Retinal pigment epithelial cell (primary cell): ENCODE measurements at regions not wholly inside any gene's neighbourhood (a gene's known extent, or its start where the extent isn't known, plus 50 kb on each side); places are given as distances from the start of the nearest gene placed in this dataset.

ENCODE experiments used
- DNase-seq: peaks from one replicate; pipeline ENCODE4 v3.0.0-alpha.2; 2010; ENCODE audit warnings: low read depth
- H3K4me3 ChIP-seq: 2 replicates; pipeline ENCODE4 v1.5.1; 2011; ENCODE audit warnings: mild to moderate bottlenecking, low read length, control low read depth, moderate library complexity
- TF ChIP-seq, protein P1 (sequence below): conservative IDR thresholded peaks from 2 replicates; pipeline ENCODE4 v1.5.1; 2011; ENCODE audit warnings: low read depth, low read length, control low read depth, inconsistent platforms

DNA sequence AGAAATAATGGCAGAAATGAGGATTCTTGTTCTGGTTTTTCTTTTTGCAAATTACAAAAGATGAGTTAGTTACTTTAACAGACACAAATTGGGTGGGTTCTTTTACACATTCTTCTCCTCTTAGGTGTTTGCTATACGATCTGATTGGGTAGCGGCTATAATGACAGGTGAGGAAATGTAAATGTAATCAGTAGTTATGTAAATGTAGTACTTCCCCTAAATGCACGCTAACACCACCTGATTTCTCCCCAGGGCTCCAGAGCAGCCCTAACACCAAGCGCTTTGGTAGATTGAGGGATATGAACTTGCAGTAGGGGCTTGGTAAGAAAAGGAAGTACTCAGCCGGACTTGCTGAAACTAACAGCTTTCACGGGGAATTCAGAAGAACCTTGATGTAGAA is 499.4 kb upstream of the NOX3 start:
- no peak for DNase-seq
- H3K4me3 ChIP-seq, result no peak overlapping the region
- TF ChIP-seq, protein P1, sequence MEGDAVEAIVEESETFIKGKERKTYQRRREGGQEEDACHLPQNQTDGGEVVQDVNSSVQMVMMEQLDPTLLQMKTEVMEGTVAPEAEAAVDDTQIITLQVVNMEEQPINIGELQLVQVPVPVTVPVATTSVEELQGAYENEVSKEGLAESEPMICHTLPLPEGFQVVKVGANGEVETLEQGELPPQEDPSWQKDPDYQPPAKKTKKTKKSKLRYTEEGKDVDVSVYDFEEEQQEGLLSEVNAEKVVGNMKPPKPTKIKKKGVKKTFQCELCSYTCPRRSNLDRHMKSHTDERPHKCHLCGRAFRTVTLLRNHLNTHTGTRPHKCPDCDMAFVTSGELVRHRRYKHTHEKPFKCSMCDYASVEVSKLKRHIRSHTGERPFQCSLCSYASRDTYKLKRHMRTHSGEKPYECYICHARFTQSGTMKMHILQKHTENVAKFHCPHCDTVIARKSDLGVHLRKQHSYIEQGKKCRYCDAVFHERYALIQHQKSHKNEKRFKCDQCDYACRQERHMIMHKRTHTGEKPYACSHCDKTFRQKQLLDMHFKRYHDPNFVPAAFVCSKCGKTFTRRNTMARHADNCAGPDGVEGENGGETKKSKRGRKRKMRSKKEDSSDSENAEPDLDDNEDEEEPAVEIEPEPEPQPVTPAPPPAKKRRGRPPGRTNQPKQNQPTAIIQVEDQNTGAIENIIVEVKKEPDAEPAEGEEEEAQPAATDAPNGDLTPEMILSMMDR, result no peak

DNA sequence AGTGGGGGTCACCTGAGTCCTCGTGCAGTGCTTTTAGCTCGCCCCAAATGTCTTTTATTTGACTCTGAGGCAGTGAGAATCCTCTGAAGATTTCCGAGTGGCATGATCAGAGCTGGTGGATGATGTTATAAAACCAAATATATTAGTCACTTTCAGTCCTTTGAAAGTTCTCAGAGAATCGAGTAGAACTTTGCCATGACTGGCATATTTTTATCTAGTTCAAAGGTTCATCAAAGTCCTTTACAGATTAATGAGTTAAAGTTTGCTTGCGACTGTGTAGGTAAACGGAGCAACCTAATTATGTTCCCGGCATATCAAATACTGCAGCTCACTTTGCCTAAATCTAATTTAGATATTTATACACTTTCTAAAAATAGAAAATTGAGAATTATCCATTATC is 498.5 kb upstream of the NOX3 start:
- no peak overlapping the region for H3K4me3 ChIP-seq
- TF ChIP-seq, protein P1, result no peak
- DNase-seq, result no peak

DNA sequence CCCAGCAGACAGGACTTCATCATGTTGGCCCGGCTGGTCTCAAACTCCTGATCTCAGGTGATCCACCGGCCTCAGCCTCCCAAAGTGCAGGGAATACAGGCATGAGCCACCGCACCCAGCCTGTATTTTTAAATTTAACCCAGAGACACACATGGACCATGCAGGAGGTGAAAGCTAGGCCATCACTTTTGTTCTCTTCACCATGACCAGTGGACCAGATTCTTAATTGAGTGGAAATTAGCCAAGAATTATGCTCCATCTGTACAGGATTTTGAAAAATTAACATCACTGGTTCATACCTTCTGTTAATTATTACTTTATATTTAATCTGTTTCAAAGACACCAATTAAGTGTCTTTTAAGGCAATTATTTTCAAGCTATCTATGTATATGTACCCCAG is 493.6 kb upstream of the NOX3 start:
- DNase-seq, result no peak
- H3K4me3 ChIP-seq, result no peak overlapping the region
- TF ChIP-seq, protein P1, result no peak

DNA sequence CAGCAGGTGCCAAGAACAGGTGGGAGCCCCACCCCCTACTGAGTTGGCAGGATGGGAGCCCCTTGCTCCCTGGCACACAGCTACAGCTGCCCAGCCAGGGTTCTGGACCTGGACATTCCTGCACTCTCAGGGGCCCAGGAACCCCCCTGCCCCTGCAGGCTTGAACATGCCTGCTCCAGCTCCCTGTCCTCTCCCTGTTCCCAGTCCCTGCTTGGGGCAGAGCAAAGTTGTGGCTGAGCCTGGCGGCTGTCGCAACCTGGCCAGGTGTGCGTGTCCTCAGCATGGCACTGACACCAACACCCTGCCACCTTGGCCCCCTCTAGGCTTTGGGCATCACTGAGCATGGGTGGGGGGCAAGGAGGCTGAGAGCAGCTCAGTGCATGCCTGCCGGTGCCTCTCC is 491.2 kb upstream of the NOX3 start:
- H3K4me3 ChIP-seq, result no peak overlapping the region
- no peak for DNase-seq
- TF ChIP-seq, protein P1, result no peak

DNA sequence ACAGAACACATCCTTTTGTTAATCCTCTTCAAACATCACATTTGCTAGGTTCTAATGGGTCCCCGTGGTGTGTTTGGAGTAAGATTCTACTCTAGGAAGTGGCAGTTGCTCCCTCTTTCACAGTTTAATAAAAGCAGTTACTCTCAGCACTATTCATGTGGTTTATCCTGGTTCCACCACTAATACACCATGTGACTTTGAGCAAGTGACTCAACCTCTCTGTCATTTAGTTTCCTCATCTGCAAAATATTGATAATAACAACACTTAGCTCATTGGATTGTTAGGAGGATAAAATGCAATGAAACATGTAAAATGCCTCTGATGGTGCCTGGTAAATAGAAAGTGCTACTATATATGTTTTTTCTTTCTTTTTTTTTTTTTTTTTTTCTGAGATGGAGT is 488.0 kb upstream of the NOX3 start:
- no peak for DNase-seq
- TF ChIP-seq, protein P1, result no peak
- no peak overlapping the region for H3K4me3 ChIP-seq

DNA sequence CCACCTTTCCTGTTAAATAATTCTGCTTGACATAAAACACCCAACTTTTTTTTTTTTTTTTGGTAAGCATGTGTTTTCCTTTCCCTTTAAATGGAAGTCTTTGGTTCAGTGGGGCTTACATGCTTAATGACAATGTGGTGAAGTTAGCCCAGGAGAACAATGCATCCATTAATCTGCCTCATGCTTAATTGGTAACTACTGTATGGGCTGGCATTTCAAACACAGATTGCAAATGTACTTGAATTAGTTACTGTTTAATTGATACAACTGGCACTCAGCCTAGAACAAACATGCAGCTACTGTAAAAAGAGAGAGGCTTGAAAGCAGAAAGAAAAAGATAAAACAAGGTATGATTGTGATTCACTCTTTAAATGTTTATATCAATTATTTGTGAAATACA is 483.6 kb upstream of the NOX3 start:
- TF ChIP-seq, protein P1, result no peak
- no peak overlapping the region for H3K4me3 ChIP-seq
- peak; percentile 80 for DNase-seq

DNA sequence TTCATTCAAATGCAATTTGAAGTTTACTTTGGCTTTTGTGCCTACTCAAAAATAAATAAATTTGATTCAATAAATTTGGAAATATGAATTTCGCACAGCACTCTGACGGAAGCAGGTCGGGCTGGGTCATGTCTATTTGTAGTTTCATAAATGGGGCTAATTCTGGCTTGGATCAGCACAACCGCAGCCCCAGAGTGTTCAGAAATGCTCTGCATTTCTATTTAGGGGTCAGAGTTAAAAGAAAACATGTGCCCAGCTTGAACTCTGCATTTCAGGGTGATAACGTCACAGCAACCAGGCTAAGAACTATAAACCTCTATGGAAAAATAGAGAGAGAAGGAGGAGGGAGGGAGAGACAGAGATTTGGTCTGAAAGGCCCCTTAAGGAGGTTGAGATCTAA is 480.9 kb upstream of the NOX3 start:
- no peak for DNase-seq

More for the DNA sequence above, 480.9 kb upstream of the NOX3 start:
- TF ChIP-seq, protein P1, result no peak
- H3K4me3 ChIP-seq, result no peak overlapping the region
